Mesendoderm (in vitro differentiated cells): ENCODE measurements at regions not wholly inside any gene's neighbourhood (a gene's known extent, or its start where the extent isn't known, plus 50 kb on each side); places are given as distances from the start of the nearest gene placed in this dataset.

Experiments used
- DNase-seq: peaks from one replicate; pipeline ENCODE4 v3.0.0; 2013
- H2AK5ac ChIP-seq: 2 replicates; pipeline ENCODE4 v1.6.1; 2013; ENCODE audit warnings: low read length, inconsistent platforms
- H2BK120ac ChIP-seq: 2 replicates; pipeline ENCODE4 v1.6.1; 2013; ENCODE audit warnings: low read depth, mild to moderate bottlenecking, low read length, moderate library complexity, mixed read lengths
- H2BK15ac ChIP-seq: replicated peaks from 2 replicates; pipeline ENCODE4 v1.6.1; 2013; ENCODE audit warnings: low read depth, mild to moderate bottlenecking, moderate library complexity
- H2BK5ac ChIP-seq: 2 replicates; pipeline ENCODE4 v1.6.1; 2013; ENCODE audit warnings: low read length, inconsistent platforms
- H3K18ac ChIP-seq: 2 replicates; pipeline ENCODE4 v1.6.1; 2013; ENCODE audit warnings: mild to moderate bottlenecking, low read length, mixed read lengths
- H3K23ac ChIP-seq: one replicate; pipeline ENCODE4 v1.6.1; 2013; ENCODE audit warnings: low read length
- H3K27ac ChIP-seq: 2 replicates; pipeline ENCODE4 v1.5.1; 2013; ENCODE audit warnings: low read depth, mild to moderate bottlenecking, inconsistent platforms, low read length, moderate library complexity
- H3K27me3 ChIP-seq: 2 replicates; pipeline ENCODE4 v1.6.1; 2013; ENCODE audit warnings: low read length, control low read depth, mild to moderate bottlenecking, inconsistent platforms; ENCODE audit not compliant: insufficient read depth, poor library complexity
- H3K36me3 ChIP-seq: 2 replicates; pipeline ENCODE4 v1.6.1; 2013; ENCODE audit warnings: low read length, inconsistent platforms; ENCODE audit not compliant: control insufficient read depth, insufficient read depth
- H3K4ac ChIP-seq: one replicate; pipeline ENCODE4 v1.6.1; 2013; ENCODE audit warnings: low read depth, mild to moderate bottlenecking, low read length, moderate library complexity
- H3K4me1 ChIP-seq: 2 replicates; pipeline ENCODE4 v1.6.1; 2013; ENCODE audit warnings: low read depth, low read length, inconsistent platforms; ENCODE audit not compliant: control insufficient read depth
- H3K4me2 ChIP-seq: 2 replicates; pipeline ENCODE4 v1.6.1; 2013; ENCODE audit warnings: low read length
- H3K4me3 ChIP-seq: 2 replicates; pipeline ENCODE4 v1.5.1; 2013; ENCODE audit warnings: mild to moderate bottlenecking, low read length
- H3K56ac ChIP-seq: one replicate; pipeline ENCODE4 v1.6.1; 2013; ENCODE audit warnings: low read length
- H3K79me1 ChIP-seq: 2 replicates; pipeline ENCODE4 v1.6.1; 2013; ENCODE audit warnings: low read length, inconsistent platforms
- H3K79me2 ChIP-seq: 2 replicates; pipeline ENCODE4 v1.6.1; 2013; ENCODE audit warnings: mild to moderate bottlenecking, low read length; ENCODE audit not compliant: control insufficient read depth, insufficient read depth
- H3K9ac ChIP-seq: 2 replicates; pipeline ENCODE4 v1.6.1; 2013; ENCODE audit warnings: low read length, inconsistent platforms
- H4K5ac ChIP-seq: one replicate; pipeline ENCODE4 v1.6.1; 2013; ENCODE audit warnings: low read length
- H4K8ac ChIP-seq: one replicate; pipeline ENCODE4 v1.6.1; 2013; ENCODE audit warnings: low read depth, mild to moderate bottlenecking, control low read depth, low read length, moderate library complexity
- WGBS: extraction: QIAGEN DNeasy Blood & Tissue Kit; methylation state at CpG from one replicate; pipeline ENCODE4 v1.1.7; 2013; ENCODE audit warnings: low lambda C conversion rate, missing lambda C conversion rate; ENCODE audit not compliant: insufficient coverage; ENCODE audit errors: extremely low coverage; 5-methylcytosine and 5-hydroxymethylcytosine counted together

DNA sequence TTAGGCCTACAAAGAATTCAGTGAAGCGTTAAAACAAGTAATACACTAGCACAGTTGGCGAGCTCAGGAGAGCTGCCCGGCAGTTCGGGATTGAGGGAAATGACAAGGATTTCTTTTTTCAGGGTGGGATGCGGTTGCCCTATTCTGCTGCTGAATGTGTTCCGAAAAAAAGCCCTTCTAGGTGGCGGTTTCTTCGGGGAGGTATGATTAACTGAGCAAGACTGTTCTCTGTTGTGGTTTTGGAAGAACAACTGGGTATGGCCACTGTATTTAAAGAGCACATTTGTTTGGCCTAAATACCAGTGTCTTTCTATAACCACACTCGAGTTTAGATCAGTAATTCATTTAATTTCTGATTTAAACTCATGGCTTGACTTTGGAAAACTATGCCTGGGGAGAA, 459.7 kb upstream of the FAT1 start:
- Histone ChIP-seq H3K27me3 (no peaks in the 10 kb centered on the region), H2BK15ac (no peak overlapping the region), H3K4me1 (no peaks in the 10 kb centered on the region), H3K79me1 (no peaks in the 10 kb centered on the region), H3K4ac (no peak overlapping the region), H4K8ac (no peak overlapping the region), H3K18ac (no peak overlapping the region), H4K5ac (no peak overlapping the region), H3K4me3 (no peak overlapping the region), H2AK5ac (no peak overlapping the region), H2BK5ac (no peak overlapping the region), H3K9ac (no peak overlapping the region), H3K36me3 (no peaks in the 10 kb centered on the region), H3K56ac (no peak overlapping the region), H3K27ac (no peak overlapping the region), H3K23ac (no peak overlapping the region), H2BK120ac (no peak overlapping the region), H3K4me2 (no peak overlapping the region), H3K79me2 (no peaks in the 10 kb centered on the region)
- DNase-seq: no peak
- WGBS: no CpG with 5 or more reads among the region's 9 CpGs

GRCh38 chr4:187183826-187184225, 460.2 kb upstream of the FAT1 start:
- Histone ChIP-seq H3K79me1 (no peaks in the 10 kb centered on the region), H2BK15ac (no peak overlapping the region), H3K27ac (no peak overlapping the region), H3K4me1 (no peaks in the 10 kb centered on the region), H3K27me3 (no peaks in the 10 kb centered on the region), H3K4me2 (no peak overlapping the region), H3K79me2 (no peaks in the 10 kb centered on the region), H3K23ac (no peak overlapping the region), H3K56ac (no peak overlapping the region), H3K36me3 (no peaks in the 10 kb centered on the region), H4K8ac (no peak overlapping the region), H3K4me3 (no peak overlapping the region), H2BK120ac (no peak overlapping the region), H2AK5ac (no peak overlapping the region), H3K18ac (no peak overlapping the region), H3K9ac (no peak overlapping the region), H2BK5ac (no peak overlapping the region), H3K4ac (no peak overlapping the region), H4K5ac (no peak overlapping the region)
- DNase-seq: no peak
- WGBS: no CpG with 5 or more reads among the region's 2 CpGs

DNA sequence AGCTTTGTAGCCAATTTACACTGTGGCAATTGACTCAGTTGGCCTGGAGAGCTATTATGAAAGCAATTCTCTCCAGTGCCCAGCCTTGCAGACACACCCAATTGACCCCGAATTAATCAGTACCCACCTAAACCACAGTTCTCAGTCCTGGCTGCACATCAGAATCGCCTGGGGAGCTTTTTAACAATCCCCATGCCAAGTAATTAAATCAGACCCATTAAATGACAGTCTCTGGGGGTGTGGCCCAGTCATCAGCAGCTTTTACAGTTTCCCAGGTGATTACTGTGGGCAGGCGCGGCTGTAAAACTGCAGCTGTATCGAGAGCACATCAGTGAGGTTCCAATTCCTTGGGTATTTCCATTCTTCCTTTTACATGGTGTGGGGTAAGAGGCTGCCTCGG, 460.9 kb upstream of the FAT1 start:
- no peaks in the 10 kb centered on the region for H3K79me2 ChIP-seq
- no peaks in the 10 kb centered on the region for H3K79me1 ChIP-seq
- no peak overlapping the region for H2AK5ac ChIP-seq
- WGBS: no CpG with 5 or more reads among the region's 6 CpGs
- no peak overlapping the region for H3K4ac ChIP-seq
- H3K18ac ChIP-seq: no peak overlapping the region
- H3K36me3 ChIP-seq: no peaks in the 10 kb centered on the region
- DNase-seq: no peak
- H3K27me3 ChIP-seq: no peaks in the 10 kb centered on the region
- no peak overlapping the region for H4K8ac ChIP-seq
- H3K27ac ChIP-seq: no peak overlapping the region
- no peak overlapping the region for H4K5ac ChIP-seq
- no peak overlapping the region for H3K23ac ChIP-seq
- no peak overlapping the region for H3K4me3 ChIP-seq
- H2BK120ac ChIP-seq: no peak overlapping the region
- H3K56ac ChIP-seq: no peak overlapping the region
- no peak overlapping the region for H2BK15ac ChIP-seq
- no peak overlapping the region for H2BK5ac ChIP-seq
- H3K4me2 ChIP-seq: no peak overlapping the region
- H3K9ac ChIP-seq: no peak overlapping the region
- H3K4me1 ChIP-seq: no peaks in the 10 kb centered on the region

GRCh38 chr4:187188118-187188517, 464.5 kb upstream of the FAT1 start:
- H3K4ac ChIP-seq: no peak overlapping the region
- H3K36me3 ChIP-seq: no peaks in the 10 kb centered on the region
- DNase-seq: no peak
- no peak overlapping the region for H3K4me3 ChIP-seq
- no peaks in the 10 kb centered on the region for H3K4me1 ChIP-seq
- no peak overlapping the region for H2AK5ac ChIP-seq
- no peak overlapping the region for H4K5ac ChIP-seq
- no peak overlapping the region for H3K56ac ChIP-seq
- H3K27me3 ChIP-seq: no peaks in the 10 kb centered on the region
- no peak overlapping the region for H3K27ac ChIP-seq
- H2BK5ac ChIP-seq: no peak overlapping the region
- no peak overlapping the region for H3K4me2 ChIP-seq
- H4K8ac ChIP-seq: no peak overlapping the region
- WGBS: no CpG with 5 or more reads among the region's 7 CpGs
- no peak overlapping the region for H3K9ac ChIP-seq
- H2BK15ac ChIP-seq: no peak overlapping the region
- no peak overlapping the region for H3K18ac ChIP-seq
- H3K79me2 ChIP-seq: no peaks in the 10 kb centered on the region
- H3K79me1 ChIP-seq: no peaks in the 10 kb centered on the region
- H2BK120ac ChIP-seq: no peak overlapping the region
- H3K23ac ChIP-seq: no peak overlapping the region

GRCh38 chr4:187188741-187189140, 465.1 kb upstream of the FAT1 start:
- H3K4me1 ChIP-seq: no peaks in the 10 kb centered on the region
- no CpG with 5 or more reads among the region's 3 CpGs for whole genome bisulfite sequencing
- no peak overlapping the region for H3K56ac ChIP-seq
- H3K79me1 ChIP-seq: no peaks in the 10 kb centered on the region
- no peak for DNase-seq
- no peak overlapping the region for H2AK5ac ChIP-seq
- no peak overlapping the region for H2BK15ac ChIP-seq
- H3K27me3 ChIP-seq: no peaks in the 10 kb centered on the region
- H3K4me2 ChIP-seq: no peak overlapping the region
- no peaks in the 10 kb centered on the region for H3K36me3 ChIP-seq
- no peak overlapping the region for H2BK120ac ChIP-seq
- no peak overlapping the region for H3K4ac ChIP-seq
- no peak overlapping the region for H3K18ac ChIP-seq
- H4K5ac ChIP-seq: no peak overlapping the region
- no peak overlapping the region for H3K23ac ChIP-seq
- H3K9ac ChIP-seq: no peak overlapping the region
- H4K8ac ChIP-seq: no peak overlapping the region
- no peaks in the 10 kb centered on the region for H3K79me2 ChIP-seq
- no peak overlapping the region for H3K27ac ChIP-seq
- no peak overlapping the region for H2BK5ac ChIP-seq
- H3K4me3 ChIP-seq: no peak overlapping the region

GRCh38 chr4:187190390-187190789, 466.7 kb upstream of the FAT1 start:
- no peak overlapping the region for H2AK5ac ChIP-seq
- no peaks in the 10 kb centered on the region for H3K36me3 ChIP-seq
- H3K79me1 ChIP-seq: no peaks in the 10 kb centered on the region
- H3K4me3 ChIP-seq: no peak overlapping the region
- no peak overlapping the region for H3K27ac ChIP-seq
- H3K79me2 ChIP-seq: no peaks in the 10 kb centered on the region
- H2BK15ac ChIP-seq: no peak overlapping the region
- no peaks in the 10 kb centered on the region for H3K27me3 ChIP-seq
- no peak for DNase-seq
- WGBS: no CpG with 5 or more reads among the region's 1 CpG
- no peak overlapping the region for H4K5ac ChIP-seq
- H2BK120ac ChIP-seq: no peak overlapping the region
- H3K23ac ChIP-seq: no peak overlapping the region
- H3K4me1 ChIP-seq: no peaks in the 10 kb centered on the region
- no peak overlapping the region for H3K56ac ChIP-seq
- no peak overlapping the region for H3K18ac ChIP-seq
- H3K9ac ChIP-seq: no peak overlapping the region
- no peak overlapping the region for H3K4ac ChIP-seq
- H3K4me2 ChIP-seq: no peak overlapping the region
- no peak overlapping the region for H4K8ac ChIP-seq
- H2BK5ac ChIP-seq: no peak overlapping the region
